ENCODE measurements at regions not wholly inside any gene's neighbourhood (a gene's known extent, or its start where the extent isn't known, plus 50 kb on each side); places are given as distances from the start of the nearest gene placed in this dataset.

GRCh38 chr5:2515180-2515764 lies 236.2 kb downstream of the IRX2 start:
- no peak for TF ChIP-seq Cebpa-rat (IDR thresholded peaks at IDR 0.05)
- H3K27me3 ChIP-seq, result no peaks in the 10 kb centered on the region
- H3K36me3 ChIP-seq, result no peaks in the 10 kb centered on the region
- H4K20me1 ChIP-seq, result no peaks in the 10 kb centered on the region
- peaks cover 5% of the 10 kb centered on the region; the same call in 1 of the 2 replicates for H3K9me3 ChIP-seq
- H3K27ac ChIP-seq, result no peak overlapping the region
- H3K4me2 ChIP-seq, result no peak overlapping the region
- peaks cover 20% of the 10 kb centered on the region for H3K4me1 ChIP-seq
- no peak overlapping the region for H3K4me3 ChIP-seq
- no peak overlapping the region for H3K9ac ChIP-seq

GRCh38 chr5:2514484-2514883 lies 237.0 kb downstream of the IRX2 start:
- no peaks in the 10 kb centered on the region for H3K27me3 ChIP-seq
- H3K9me3 ChIP-seq, result peaks cover 5% of the 10 kb centered on the region; the same call in 1 of the 2 replicates
- TF ChIP-seq Cebpa-rat (IDR thresholded peaks at IDR 0.05), result no peak

GRCh38 chr5:2511706-2512105 lies 239.8 kb downstream of the IRX2 start:
- Histone ChIP-seq H4K20me1 (no peaks in the 10 kb centered on the region), H3K4me2 (no peak overlapping the region), H3K4me3 (no peak overlapping the region), H3K27ac (no peak overlapping the region), H3K27me3 (no peaks in the 10 kb centered on the region), H3K36me3 (no peaks in the 10 kb centered on the region), H3K9me3 (peaks cover 5% of the 10 kb centered on the region; the same call in 1 of the 2 replicates), H3K9ac (no peak overlapping the region), H3K4me1 (peaks cover 9% of the 10 kb centered on the region; the same call in 1 of the 2 replicates)
- no peak for TF ChIP-seq Cebpa-rat (IDR thresholded peaks at IDR 0.05)

More at GRCh38 chr5:2514484-2514883, 237.0 kb downstream of the IRX2 start:
- H3K4me1 ChIP-seq, result peaks cover 20% of the 10 kb centered on the region
- no peak overlapping the region for H3K4me3 ChIP-seq
- H3K9ac ChIP-seq, result no peak overlapping the region
- H3K36me3 ChIP-seq, result no peaks in the 10 kb centered on the region
- H3K27ac ChIP-seq, result no peak overlapping the region
- H3K4me2 ChIP-seq, result no peak overlapping the region
- H4K20me1 ChIP-seq, result no peaks in the 10 kb centered on the region

GRCh38 chr5:2511126-2511525 lies 240.4 kb downstream of the IRX2 start:
- Histone ChIP-seq H4K20me1 (no peaks in the 10 kb centered on the region), H3K9ac (no peak overlapping the region), H3K9me3 (peaks cover 5% of the 10 kb centered on the region; the same call in 1 of the 2 replicates), H3K4me3 (no peak overlapping the region), H3K36me3 (no peaks in the 10 kb centered on the region), H3K4me1 (peaks cover 9% of the 10 kb centered on the region; the same call in 1 of the 2 replicates), H3K27ac (no peak overlapping the region), H3K27me3 (no peaks in the 10 kb centered on the region), H3K4me2 (no peak overlapping the region)
- TF ChIP-seq Cebpa-rat (IDR thresholded peaks at IDR 0.05), result no peak

GRCh38 chr5:2509527-2509926 lies 241.9 kb downstream of the IRX2 start:
- Histone ChIP-seq H4K20me1 (no peaks in the 10 kb centered on the region), H3K4me2 (no peak overlapping the region), H3K9ac (no peak overlapping the region), H3K27ac (no peak overlapping the region), H3K4me1 (peaks cover 9% of the 10 kb centered on the region; the same call in 1 of the 2 replicates), H3K4me3 (no peak overlapping the region), H3K27me3 (no peaks in the 10 kb centered on the region), H3K9me3 (peaks cover 14% of the 10 kb centered on the region), H3K36me3 (no peaks in the 10 kb centered on the region)
- no peak for TF ChIP-seq Cebpa-rat (IDR thresholded peaks at IDR 0.05)

DNA sequence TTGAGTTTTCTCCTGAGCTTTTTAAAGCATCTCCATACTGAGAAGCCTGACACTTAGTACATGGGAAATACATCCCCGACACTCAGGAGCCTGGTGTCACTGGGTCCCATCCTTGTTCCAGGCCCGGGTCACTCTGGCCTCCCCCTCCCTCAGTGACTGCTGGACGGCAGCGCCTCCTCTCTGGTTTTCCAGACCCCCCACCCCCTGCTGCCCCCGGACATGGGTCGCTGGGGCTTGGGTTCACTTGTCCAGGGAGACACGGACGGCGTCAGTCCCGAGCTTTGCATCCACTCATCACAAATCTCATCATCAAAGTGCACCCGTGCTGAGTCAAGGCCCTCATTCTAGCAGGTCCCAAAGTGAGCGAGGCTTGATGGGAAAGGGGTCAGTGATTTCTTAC lies 243.0 kb downstream of the IRX2 start:
- Histone ChIP-seq H3K9ac (no peak overlapping the region), H3K4me1 (peaks cover 9% of the 10 kb centered on the region; the same call in 1 of the 2 replicates), H3K36me3 (no peaks in the 10 kb centered on the region), H3K4me2 (no peak overlapping the region), H3K9me3 (peaks cover 19% of the 10 kb centered on the region), H3K4me3 (no peak overlapping the region), H3K27me3 (no peaks in the 10 kb centered on the region), H3K27ac (no peak overlapping the region), H4K20me1 (no peaks in the 10 kb centered on the region)
- TF ChIP-seq Cebpa-rat (IDR thresholded peaks at IDR 0.05), result no peak

GRCh38 chr5:2507611-2508010 lies 243.9 kb downstream of the IRX2 start:
- no peak overlapping the region for H3K4me2 ChIP-seq
- peaks cover 19% of the 10 kb centered on the region for H3K9me3 ChIP-seq
- H3K9ac ChIP-seq, result no peak overlapping the region
- H3K36me3 ChIP-seq, result no peaks in the 10 kb centered on the region
- H3K27ac ChIP-seq, result no peak overlapping the region
- H3K4me1 ChIP-seq, result peaks cover under 1% of the 10 kb centered on the region; the same call in 1 of the 2 replicates
- no peak for TF ChIP-seq Cebpa-rat (IDR thresholded peaks at IDR 0.05)
- H4K20me1 ChIP-seq, result no peaks in the 10 kb centered on the region
- H3K27me3 ChIP-seq, result no peaks in the 10 kb centered on the region
- no peak overlapping the region for H3K4me3 ChIP-seq

- Histone ChIP-seq H3K9ac (no peak overlapping the region), H3K4me3 (no peak overlapping the region), H3K9me3 (peaks cover 19% of the 10 kb centered on the region), H3K4me2 (no peak overlapping the region), H3K27me3 (no peaks in the 10 kb centered on the region), H3K36me3 (no peaks in the 10 kb centered on the region), H4K20me1 (no peaks in the 10 kb centered on the region), H3K27ac (no peak overlapping the region), H3K4me1 (no peaks in the 10 kb centered on the region)
- no peak for TF ChIP-seq Cebpa-rat (IDR thresholded peaks at IDR 0.05)
These were observed 244.9 kb downstream of the IRX2 start for GRCh38 chr5:2506603-2507002.

- no peaks in the 10 kb centered on the region for H3K4me1 ChIP-seq
- no peak for TF ChIP-seq Cebpa-rat (IDR thresholded peaks at IDR 0.05)
- no peak overlapping the region for H3K9ac ChIP-seq
- peaks cover 21% of the 10 kb centered on the region for H3K9me3 ChIP-seq
- no peaks in the 10 kb centered on the region for H3K36me3 ChIP-seq
- H3K4me2 ChIP-seq, result no peak overlapping the region
- no peaks in the 10 kb centered on the region for H4K20me1 ChIP-seq
- no peaks in the 10 kb centered on the region for H3K27me3 ChIP-seq
- H3K4me3 ChIP-seq, result no peak overlapping the region
- no peak overlapping the region for H3K27ac ChIP-seq
These were observed 246.3 kb downstream of the IRX2 start for GRCh38 chr5:2505217-2505616.

GRCh38 chr5:2502970-2503594 lies 248.4 kb downstream of the IRX2 start:
- no peak overlapping the region for H3K9ac ChIP-seq
- no peaks in the 10 kb centered on the region for H3K27me3 ChIP-seq
- no peak overlapping the region for H3K4me2 ChIP-seq
- peaks cover 34% of the 10 kb centered on the region for H3K9me3 ChIP-seq
- H3K27ac ChIP-seq, result no peak overlapping the region
- H3K4me3 ChIP-seq, result no peak overlapping the region
- no peaks in the 10 kb centered on the region for H3K36me3 ChIP-seq
- no peaks in the 10 kb centered on the region for H4K20me1 ChIP-seq
- H3K4me1 ChIP-seq, result no peaks in the 10 kb centered on the region
- no peak for TF ChIP-seq Cebpa-rat (IDR thresholded peaks at IDR 0.05)
